K562 (cell line): ENCODE measurements at regions not wholly inside any gene's neighbourhood (a gene's known extent, or its start where the extent isn't known, plus 50 kb on each side); places are given as distances from the start of the nearest gene placed in this dataset.

ENCODE experiments used
- ATAC-seq: fragments of 200-7000 bp; cut with Tn5 transposase; 3 replicates; pipeline ENCODE4 v1.9.1; 2020; ENCODE audit warnings: moderate library complexity
- BruUV-seq: library from RNA; stranded (reverse); fragments of 400-500 nt; replicated peaks from 2 replicates; lab custom pipeline; 2021; lab: Mats Ljungman, UMichigan
- CTCF ChIA-PET: fragments of 300-600 bp; formaldehyde crosslinking; extraction: SDS; loops from one replicate; lab custom pipeline; 2021; ENCODE audit warnings: low intra/inter-chr PET ratio; lab: Yijun Ruan, JAX
- POLR2A ChIA-PET: fragments of 300-600, 350-650 bp; sonication (Branson Sonifier 250); formaldehyde crosslinking; extraction: SDS; loops from one replicate; lab custom pipeline; 2021; ENCODE audit warnings: antibody characterized with exemption, inconsistent platforms; lab: Yijun Ruan, JAX
- DNase-seq, 4 experiments: peaks; one replicate each; pipeline versions ENCODE4 v3.0.0 to v3.0.0-alpha.2; 2011 to 2018; ENCODE audit warnings: low spot score in 3 of 4, mixed read lengths in 3 of 4; ENCODE audit errors: extremely low read depth in 1 of 4
- FAIRE-seq: peaks from 2 replicates; lab custom pipeline; 2011; peaks lifted over from hg19 to GRCh38; lab: Jason Lieb, UNC
- H2AFZ ChIP-seq: 2 replicates; pipeline ENCODE4 v1.6.0; 2011; ENCODE audit warnings: low read depth, low read length, control low read depth, inconsistent platforms
- H3K27ac ChIP-seq: fragments of 200-600 bp; 3 replicates; pipeline ENCODE4 v1.8.0; 2011; ENCODE audit warnings: low read depth, mild to moderate bottlenecking, control low read depth, inconsistent platforms, low read length, moderate library complexity, mixed read lengths; ENCODE audit errors: extremely low read depth
- H3K27me3 ChIP-seq, 2 experiments: fragments of 300-600 bp in 1 of 2; 2 replicates in 1 of 2; 3 replicates in 1 of 2; pipeline versions ENCODE4 v1.6.0 to v1.8.0; 2011; ENCODE audit warnings: inconsistent platforms in 2 of 2, low read length in 2 of 2, mild to moderate bottlenecking in 1 of 2, mixed read lengths in 1 of 2, moderate library complexity in 1 of 2; ENCODE audit not compliant: control insufficient read depth in 2 of 2, insufficient read depth in 2 of 2
- H3K36me3 ChIP-seq: fragments of 300-600 bp; 3 replicates; pipeline ENCODE4 v1.8.0; 2011; ENCODE audit warnings: mild to moderate bottlenecking, low read length, inconsistent platforms; ENCODE audit not compliant: control insufficient read depth, insufficient read depth
- H3K4me1 ChIP-seq, 2 experiments: fragments of 200-600 bp in 1 of 2; replicated peaks in 1 of 2; 2 replicates in 1 of 2; 3 replicates in 1 of 2; pipeline versions ENCODE4 v1.5.1 to v1.8.0; 2011; ENCODE audit warnings: inconsistent platforms in 2 of 2, low read length in 2 of 2, mild to moderate bottlenecking in 1 of 2, mixed read lengths in 1 of 2, moderate library complexity in 1 of 2; ENCODE audit not compliant: control insufficient read depth in 2 of 2, insufficient read depth in 2 of 2
- H3K4me2 ChIP-seq: 2 replicates; pipeline ENCODE4 v1.6.1; 2011; ENCODE audit warnings: low read length, control low read depth, inconsistent platforms, mixed read lengths; ENCODE audit not compliant: insufficient read depth
- H3K4me3 ChIP-seq: fragments of 200-600 bp; sonication (generic), shearing (Covaris generic); 2 replicates; pipeline ENCODE4 v1.5.1; 2016; ENCODE audit warnings: control low read depth, inconsistent platforms
- H3K79me2 ChIP-seq: fragments of 200-600 bp; 3 replicates; pipeline ENCODE4 v1.8.0; 2011; ENCODE audit warnings: low read length, inconsistent platforms; ENCODE audit not compliant: control insufficient read depth, insufficient read depth
- H3K9ac ChIP-seq, 2 experiments: 2 replicates each; pipeline versions ENCODE4 v1.6.0 to v1.6.1; 2011; ENCODE audit warnings: low read depth in 2 of 2, low read length in 2 of 2, control low read depth in 1 of 2, inconsistent platforms in 1 of 2, mild to moderate bottlenecking in 1 of 2, mixed read lengths in 1 of 2; ENCODE audit not compliant: insufficient read depth in 1 of 2
- H3K9me1 ChIP-seq: one replicate; pipeline ENCODE4 v1.6.0; 2011; ENCODE audit warnings: inconsistent platforms, mild to moderate bottlenecking, low read length, moderate library complexity; ENCODE audit not compliant: control insufficient read depth, insufficient read depth
- H3K9me3 ChIP-seq: replicated peaks from 2 replicates; pipeline ENCODE4 v1.5.1; 2011; ENCODE audit warnings: low read depth, low read length, inconsistent platforms; ENCODE audit not compliant: control insufficient read depth, insufficient read depth
- H4K20me1 ChIP-seq: replicated peaks from 2 replicates; pipeline ENCODE4 v1.6.1; 2011; ENCODE audit warnings: low read length, inconsistent platforms, mixed read lengths; ENCODE audit not compliant: control insufficient read depth, insufficient read depth
- EZH2 ChIP-seq: IDR thresholded peaks from 2 replicates; pipeline ENCODE4 v1.6.1; 2012; ENCODE audit warnings: low read depth, mild to moderate bottlenecking, inconsistent platforms, low read length, borderline replicate concordance
- FOSL1 ChIP-seq: fragments of 200-800 bp; sonication (Bioruptor generic); conservative IDR thresholded peaks from 2 replicates; pipeline ENCODE4 v1.6.1; 2016; ENCODE audit warnings: missing genetic modification characterization, missing compliant biosample characterization
- FOXP1 ChIP-seq: sonication (generic); formaldehyde crosslinking; IDR thresholded peaks from 2 replicates; pipeline ENCODE4 v1.8.0; 2022; ENCODE audit warnings: mild to moderate bottlenecking, missing genetic modification reagents
- KAT8 ChIP-seq: fragments of 450-650 bp; IDR thresholded peaks from 2 replicates; pipeline ENCODE4 v1.6.1; 2016; ENCODE audit warnings: low read depth, mild to moderate bottlenecking
- PHB2 ChIP-seq: fragments of 450-650 bp; IDR thresholded peaks from 2 replicates; pipeline ENCODE4 v1.6.1; 2017; ENCODE audit warnings: low read depth
- PURB ChIP-seq: sonication (generic); formaldehyde crosslinking; IDR thresholded peaks from 2 replicates; pipeline ENCODE4 v1.9.0; 2021; ENCODE audit warnings: low read depth, mild to moderate bottlenecking, missing genetic modification reagents
- SMAD2 ChIP-seq: fragments of 150-350 bp; IDR thresholded peaks from 2 replicates; pipeline ENCODE4 v1.6.1; 2014; ENCODE audit warnings: low read depth, mild to moderate bottlenecking, low read length
- SMARCA4 ChIP-seq: fragments of 450-650 bp; IDR thresholded peaks from 2 replicates; pipeline ENCODE4 v1.6.1; 2016
- SOX6 ChIP-seq: fragments of 450-650 bp; IDR thresholded peaks from 2 replicates; pipeline ENCODE4 v1.6.1; 2014; ENCODE audit warnings: mild to moderate bottlenecking
- TEAD2 ChIP-seq: fragments of 450-650 bp; IDR thresholded peaks from 2 replicates; pipeline ENCODE4 v1.6.1; 2016; ENCODE audit warnings: missing genetic modification characterization, control low read depth, missing compliant biosample characterization
- ZNF551 ChIP-seq: fragments of 250-450 bp; sonication (Bioruptor Pico); IDR thresholded peaks from 2 replicates; pipeline ENCODE4 v1.5.0; 2021; ENCODE audit warnings: mild to moderate bottlenecking, moderate library complexity
- WGBS: fragments of 100-300 bp; shearing (Covaris generic); methylation state at CpG from one replicate; pipeline ENCODE4 v1.1.6; 2016; ENCODE audit warnings: low coverage, mixed read lengths; ENCODE audit not compliant: insufficient coverage; ENCODE audit errors: missing lambda C conversion rate; 5-methylcytosine and 5-hydroxymethylcytosine counted together
- in situ Hi-C: fragments of 300-500 bp; cut with MboI; formaldehyde crosslinking; loops from 4 replicates; pipeline ENCODE4 v1.15.0; 2018; ENCODE audit warnings: inconsistent platforms, mixed read lengths
- intact Hi-C: fragments of 100-400 bp; cut with micrococcal nuclease; formaldehyde crosslinking; loops from 2 replicates; pipeline ENCODE4 v1.14.2; 2022
- TF ChIP-seq, protein P1 (sequence below): fragments of 450-650 bp; IDR thresholded peaks from 2 replicates; pipeline ENCODE4 v1.6.1; 2017; ENCODE audit warnings: antibody characterized with exemption
- TF ChIP-seq, protein P2 (sequence below): conservative IDR thresholded peaks from 2 replicates; pipeline ENCODE4 v1.6.1; 2011; ENCODE audit warnings: low read depth, mild to moderate bottlenecking, low read length; ENCODE audit not compliant: control insufficient read depth
- TF ChIP-seq, protein P3 (sequence below): IDR thresholded peaks from 2 replicates; pipeline ENCODE4 v1.6.1; 2014; ENCODE audit warnings: antibody characterized with exemption
- TF ChIP-seq, protein P4 (sequence below): fragments of 250-450 bp; sonication (Bioruptor Pico); IDR thresholded peaks from 2 replicates; pipeline ENCODE4 v1.6.1; 2021; ENCODE audit warnings: mild to moderate bottlenecking

DNA sequence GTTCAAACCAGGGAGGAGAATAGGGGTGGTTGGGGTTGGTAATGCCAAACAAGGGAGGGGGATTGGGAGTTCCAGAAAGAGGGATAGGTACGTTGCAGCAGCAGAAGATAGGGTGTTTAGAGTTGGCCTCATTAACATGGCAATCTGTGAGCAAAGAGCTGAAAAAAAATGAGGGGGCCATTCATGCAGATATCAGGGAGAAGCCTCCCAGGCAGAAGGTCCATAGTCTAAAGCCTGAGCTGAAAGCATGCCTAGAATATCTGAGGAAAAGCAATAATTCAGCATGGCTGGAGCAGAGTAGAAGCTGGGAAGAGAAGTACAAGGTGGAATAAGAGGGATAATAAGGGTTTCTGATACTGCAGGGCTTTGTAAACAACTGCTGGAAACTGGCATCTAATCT lies 550.9 kb upstream of the LCORL start:
- CTCF ChIA-PET: no interaction called here
- H3K36me3 ChIP-seq: no peaks in the 10 kb centered on the region
- no peak overlapping the region for H2AFZ ChIP-seq
- H3K4me3 ChIP-seq: no peak overlapping the region
- no peaks in the 10 kb centered on the region for H4K20me1 ChIP-seq
- H3K9me1 ChIP-seq: no peaks in the 10 kb centered on the region
- BruUV-seq: no TSS peak
- no peaks in the 10 kb centered on the region for H3K4me1 ChIP-seq
- intact Hi-C loops (no loop called here), in situ Hi-C loops (no loop called here)
- no peak for TF ChIP-seq FOXP1 (CRISPR knock-in tag)
- no peak for TF ChIP-seq SMAD2
- TF ChIP-seq EZH2: no peak
- TF ChIP-seq, protein P1, sequence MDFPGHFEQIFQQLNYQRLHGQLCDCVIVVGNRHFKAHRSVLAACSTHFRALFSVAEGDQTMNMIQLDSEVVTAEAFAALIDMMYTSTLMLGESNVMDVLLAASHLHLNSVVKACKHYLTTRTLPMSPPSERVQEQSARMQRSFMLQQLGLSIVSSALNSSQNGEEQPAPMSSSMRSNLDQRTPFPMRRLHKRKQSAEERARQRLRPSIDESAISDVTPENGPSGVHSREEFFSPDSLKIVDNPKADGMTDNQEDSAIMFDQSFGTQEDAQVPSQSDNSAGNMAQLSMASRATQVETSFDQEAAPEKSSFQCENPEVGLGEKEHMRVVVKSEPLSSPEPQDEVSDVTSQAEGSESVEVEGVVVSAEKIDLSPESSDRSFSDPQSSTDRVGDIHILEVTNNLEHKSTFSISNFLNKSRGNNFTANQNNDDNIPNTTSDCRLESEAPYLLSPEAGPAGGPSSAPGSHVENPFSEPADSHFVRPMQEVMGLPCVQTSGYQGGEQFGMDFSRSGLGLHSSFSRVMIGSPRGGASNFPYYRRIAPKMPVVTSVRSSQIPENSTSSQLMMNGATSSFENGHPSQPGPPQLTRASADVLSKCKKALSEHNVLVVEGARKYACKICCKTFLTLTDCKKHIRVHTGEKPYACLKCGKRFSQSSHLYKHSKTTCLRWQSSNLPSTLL: no peak
- no peak for TF ChIP-seq SOX6
- TF ChIP-seq, protein P2, sequence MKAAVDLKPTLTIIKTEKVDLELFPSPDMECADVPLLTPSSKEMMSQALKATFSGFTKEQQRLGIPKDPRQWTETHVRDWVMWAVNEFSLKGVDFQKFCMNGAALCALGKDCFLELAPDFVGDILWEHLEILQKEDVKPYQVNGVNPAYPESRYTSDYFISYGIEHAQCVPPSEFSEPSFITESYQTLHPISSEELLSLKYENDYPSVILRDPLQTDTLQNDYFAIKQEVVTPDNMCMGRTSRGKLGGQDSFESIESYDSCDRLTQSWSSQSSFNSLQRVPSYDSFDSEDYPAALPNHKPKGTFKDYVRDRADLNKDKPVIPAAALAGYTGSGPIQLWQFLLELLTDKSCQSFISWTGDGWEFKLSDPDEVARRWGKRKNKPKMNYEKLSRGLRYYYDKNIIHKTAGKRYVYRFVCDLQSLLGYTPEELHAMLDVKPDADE: no peak
- TF ChIP-seq, protein P3, sequence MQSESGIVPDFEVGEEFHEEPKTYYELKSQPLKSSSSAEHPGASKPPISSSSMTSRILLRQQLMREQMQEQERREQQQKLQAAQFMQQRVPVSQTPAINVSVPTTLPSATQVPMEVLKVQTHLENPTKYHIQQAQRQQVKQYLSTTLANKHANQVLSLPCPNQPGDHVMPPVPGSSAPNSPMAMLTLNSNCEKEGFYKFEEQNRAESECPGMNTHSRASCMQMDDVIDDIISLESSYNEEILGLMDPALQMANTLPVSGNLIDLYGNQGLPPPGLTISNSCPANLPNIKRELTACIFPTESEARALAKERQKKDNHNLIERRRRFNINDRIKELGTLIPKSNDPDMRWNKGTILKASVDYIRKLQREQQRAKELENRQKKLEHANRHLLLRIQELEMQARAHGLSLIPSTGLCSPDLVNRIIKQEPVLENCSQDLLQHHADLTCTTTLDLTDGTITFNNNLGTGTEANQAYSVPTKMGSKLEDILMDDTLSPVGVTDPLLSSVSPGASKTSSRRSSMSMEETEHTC: no peak
- TF ChIP-seq SMARCA4: no peak
- TF ChIP-seq, protein P4, sequence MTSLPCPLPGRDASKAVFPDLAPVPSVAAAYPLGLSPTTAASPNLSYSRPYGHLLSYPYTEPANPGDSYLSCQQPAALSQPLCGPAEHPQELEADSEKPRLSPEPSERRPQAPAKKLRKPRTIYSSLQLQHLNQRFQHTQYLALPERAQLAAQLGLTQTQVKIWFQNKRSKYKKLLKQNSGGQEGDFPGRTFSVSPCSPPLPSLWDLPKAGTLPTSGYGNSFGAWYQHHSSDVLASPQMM: no peak
- TF ChIP-seq FOSL1 (tag): no peak
- no peak for TF ChIP-seq TEAD2 (tag)
- TF ChIP-seq KAT8: no peak
- no peak for TF ChIP-seq PHB2
- TF ChIP-seq PURB (CRISPR knock-in tag): no peak
- no peak for TF ChIP-seq ZNF551
- DNase-seq (no peak), FAIRE-seq (no peak), ATAC-seq (no peak)
- no peak overlapping the region for H3K27ac ChIP-seq
- no peaks in the 10 kb centered on the region for H3K9me3 ChIP-seq
- POLR2A ChIA-PET: no interaction called here
- no peak overlapping the region for H3K4me2 ChIP-seq
- no peaks in the 10 kb centered on the region for H3K27me3 ChIP-seq
- no peak overlapping the region for H3K9ac ChIP-seq
- WGBS: 0% methylated on average over 1 of the region's 1 CpG
- no peaks in the 10 kb centered on the region for H3K79me2 ChIP-seq
